PFSK-1 (cell line): ENCODE measurements at regions not wholly inside any gene's neighbourhood (a gene's known extent, or its start where the extent isn't known, plus 50 kb on each side); places are given as distances from the start of the nearest gene placed in this dataset.

Experiments
- POLR2AphosphoS5 ChIP-seq: IDR thresholded peaks from 2 replicates; pipeline ENCODE4 v1.6.1; 2012; ENCODE audit warnings: low read depth, mild to moderate bottlenecking, control low read depth, low read length, moderate library complexity
- TAF1 ChIP-seq: IDR thresholded peaks from 2 replicates; pipeline ENCODE4 v1.6.1; 2012; ENCODE audit warnings: low read length, control low read depth, borderline replicate concordance; ENCODE audit not compliant: insufficient read depth

DNA sequence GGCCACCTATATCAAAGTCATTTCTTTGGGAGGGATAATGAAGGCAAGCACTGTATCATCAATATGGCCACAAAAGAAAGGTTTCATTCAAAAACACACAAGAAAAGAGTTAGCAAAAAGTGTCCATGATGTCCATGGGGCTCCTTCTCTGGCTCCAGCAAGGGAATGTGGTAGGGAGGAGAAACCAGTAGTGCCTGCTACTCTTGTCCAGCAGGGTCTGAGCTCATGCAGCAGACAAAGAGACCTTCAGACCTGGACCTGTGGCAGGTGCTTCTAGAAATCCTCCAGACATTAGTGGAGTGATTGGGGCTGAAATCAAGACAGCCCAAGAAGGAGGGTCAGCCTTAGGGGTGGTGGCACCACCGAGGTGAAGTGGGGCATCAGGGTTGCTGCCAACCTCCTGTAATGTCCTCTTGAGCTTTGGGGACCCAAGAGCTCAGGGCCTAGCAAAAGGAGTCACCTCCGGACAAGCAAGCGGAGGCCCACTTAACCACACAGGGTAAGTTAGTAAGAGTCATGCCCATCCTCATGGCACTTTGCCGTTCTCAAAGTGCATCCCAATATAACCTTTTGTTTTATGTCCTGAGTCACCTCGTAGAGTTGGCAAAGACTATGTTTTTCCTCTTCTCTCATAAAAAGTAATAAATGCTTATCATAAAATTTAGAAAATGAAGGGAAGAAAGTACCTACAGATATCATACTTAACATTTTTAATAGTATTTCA is 112.6 kb upstream of the YPEL5 start:
- TF ChIP-seq POLR2AphosphoS5, result no peak
- no peak for TF ChIP-seq TAF1
